GM19467 (cell line): ENCODE measurements at regions not wholly inside any gene's neighbourhood (a gene's known extent, or its start where the extent isn't known, plus 50 kb on each side); places are given as distances from the start of the nearest gene placed in this dataset.

Source experiments
- ATAC-seq: cut with Tn5 transposase; IDR thresholded peaks from one replicate; pipeline ENCODE4 v1.9.1; 2021; ENCODE audit warnings: mild to moderate bottlenecking, moderate library complexity; ENCODE audit not compliant: unreplicated experiment

DNA sequence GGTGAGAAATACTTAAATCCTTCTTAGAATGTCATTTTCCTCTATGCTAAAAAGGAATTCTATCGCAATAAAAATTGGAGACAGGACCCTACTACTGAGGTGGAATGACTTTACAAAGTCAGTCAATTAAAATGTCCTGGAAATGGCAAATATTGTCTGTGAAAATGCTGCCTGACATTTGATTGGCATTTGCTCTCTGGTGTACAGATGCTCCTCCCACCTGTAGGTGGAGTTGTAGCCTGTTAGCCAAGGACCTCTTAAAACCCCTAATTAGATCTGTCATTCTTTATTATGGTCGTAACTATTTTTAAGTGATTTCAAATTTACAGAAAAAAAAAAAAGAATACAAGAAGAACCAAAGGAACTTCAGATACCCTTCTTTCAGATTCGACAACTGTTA, 393.1 kb upstream of the KLHL29 start:
- no peak for ATAC-seq

DNA sequence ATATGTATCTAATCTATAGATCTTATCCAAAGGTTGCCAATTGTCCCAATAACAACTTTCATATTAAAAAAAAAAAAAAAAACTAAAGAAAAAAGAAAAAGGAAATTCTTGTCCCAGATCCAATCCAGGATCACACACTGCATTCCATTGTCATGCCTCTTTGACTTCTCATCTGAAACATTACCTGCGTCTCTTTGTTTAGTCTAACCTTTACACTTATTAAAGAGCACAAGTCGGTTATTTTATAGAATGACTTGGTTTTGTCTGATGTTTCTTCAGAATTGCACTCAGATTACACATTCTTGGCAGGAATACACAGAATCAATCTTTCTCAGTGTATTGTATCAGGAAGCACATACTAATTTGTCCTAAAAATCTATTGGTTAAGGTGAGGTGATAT, 392.5 kb upstream of the KLHL29 start:
- ATAC-seq, result no peak

DNA sequence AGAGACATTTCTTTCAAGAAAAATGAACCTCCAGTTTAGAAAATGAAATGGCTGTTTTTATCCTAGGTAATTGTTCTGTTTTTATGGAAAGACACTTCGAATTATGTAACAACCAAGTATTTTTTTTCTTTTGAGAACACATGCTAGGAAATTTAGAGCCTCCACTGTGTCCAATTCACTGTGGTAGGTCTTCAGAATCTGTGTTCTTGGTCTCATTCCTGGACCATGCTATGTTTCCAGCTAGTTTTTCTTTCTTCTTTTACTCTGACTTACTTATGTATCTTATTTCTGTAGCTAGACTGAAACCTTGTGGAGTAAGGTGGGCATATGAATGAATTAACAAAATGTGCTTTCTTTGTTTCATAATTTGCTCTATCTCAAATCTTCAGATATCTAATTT, 391.7 kb upstream of the KLHL29 start:
- no peak for ATAC-seq

DNA sequence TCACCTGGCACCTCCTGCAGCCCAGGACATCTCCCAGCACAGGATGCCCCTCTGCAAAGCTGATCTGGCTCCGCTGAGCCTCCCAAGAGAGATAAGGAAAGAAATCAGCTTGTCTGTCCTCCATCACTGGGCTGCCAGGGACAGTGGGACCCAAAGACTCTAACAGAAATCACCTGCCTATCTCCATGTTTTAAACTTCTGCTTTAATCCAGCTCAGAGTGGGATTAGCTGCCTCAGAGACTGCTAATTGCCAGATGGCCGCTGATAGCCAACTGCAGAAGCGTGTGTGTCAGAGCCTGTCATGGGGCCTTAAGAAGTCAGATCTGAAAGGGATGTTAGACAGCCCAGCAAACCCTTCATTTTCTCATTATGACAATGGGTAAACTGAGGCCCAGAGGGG, 389.4 kb upstream of the KLHL29 start:
- no peak for ATAC-seq

DNA sequence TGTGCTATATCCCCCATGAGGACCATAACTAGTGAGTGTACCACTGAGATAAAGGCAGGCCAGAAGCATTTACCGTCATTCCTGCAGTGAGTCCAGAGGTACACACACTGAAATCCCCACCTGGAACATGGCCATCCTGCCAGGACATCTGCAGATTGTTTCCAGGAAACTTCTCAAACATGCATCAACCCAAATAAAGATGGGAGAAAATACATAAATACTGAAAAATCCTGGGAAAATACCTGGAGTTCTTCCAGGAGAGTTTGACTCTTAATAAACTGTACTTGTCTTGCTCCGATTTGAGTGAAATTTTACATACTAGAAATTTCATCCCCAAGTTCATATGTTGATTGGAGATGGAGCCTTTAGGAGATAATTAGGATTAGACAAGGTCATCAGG, 388.1 kb upstream of the KLHL29 start:
- ATAC-seq, result no peak

DNA sequence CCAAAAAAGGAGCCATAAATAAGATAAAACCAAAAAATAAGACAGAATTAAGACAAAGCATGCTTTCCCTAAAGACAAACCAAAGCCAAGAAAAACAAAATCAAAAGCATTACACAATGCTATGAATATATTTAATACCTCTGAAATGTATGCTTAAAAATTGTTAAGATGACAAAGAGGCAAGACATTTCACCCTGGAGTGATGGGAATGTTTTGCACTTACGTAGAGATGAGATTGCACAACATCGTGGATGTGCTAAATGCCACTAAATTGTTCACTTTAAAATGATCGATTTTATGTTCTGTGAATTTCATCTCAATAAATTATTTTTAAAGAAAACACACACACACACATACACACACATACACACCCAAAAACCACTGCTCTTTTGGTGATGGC, 386.6 kb upstream of the KLHL29 start:
- no peak for ATAC-seq

DNA sequence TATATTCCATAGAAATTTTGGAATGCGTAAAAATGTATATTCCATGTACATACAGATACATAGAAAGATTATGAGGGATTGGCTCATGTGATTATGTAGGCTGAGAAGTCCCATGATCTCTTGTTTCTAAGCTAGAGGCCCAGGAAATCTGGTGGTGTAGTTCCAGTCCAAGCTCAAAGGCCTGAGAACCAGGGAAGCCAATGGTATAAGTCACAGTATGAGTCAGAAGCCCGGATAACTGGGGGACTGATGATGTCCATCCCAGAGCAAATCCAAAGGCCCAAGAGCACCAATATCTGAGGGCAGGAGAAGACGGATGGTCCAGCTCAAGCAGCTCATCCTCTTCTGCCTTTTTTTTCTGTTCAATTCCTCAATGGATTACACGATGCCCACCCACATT, 385.0 kb upstream of the KLHL29 start:
- ATAC-seq, result no peak

DNA sequence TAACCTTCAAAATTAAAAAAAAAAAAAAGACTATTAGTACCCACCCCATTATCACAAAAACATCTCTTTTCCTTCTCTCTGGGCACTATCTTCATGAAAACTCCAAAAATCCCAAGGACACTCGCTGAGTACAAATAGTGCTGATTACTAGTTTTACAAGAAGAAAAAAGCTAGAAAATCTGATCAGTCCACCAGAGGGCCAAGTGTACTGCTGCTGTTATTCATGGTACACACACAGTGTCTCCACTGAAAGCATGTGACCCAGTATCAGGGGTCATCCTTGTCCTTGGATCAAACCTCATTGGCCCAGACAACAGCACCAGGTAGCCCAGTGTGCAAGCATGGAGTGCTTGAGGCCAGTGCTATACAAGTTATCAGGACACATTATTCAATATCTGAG, 382.7 kb upstream of the KLHL29 start:
- ATAC-seq, result no peak

DNA sequence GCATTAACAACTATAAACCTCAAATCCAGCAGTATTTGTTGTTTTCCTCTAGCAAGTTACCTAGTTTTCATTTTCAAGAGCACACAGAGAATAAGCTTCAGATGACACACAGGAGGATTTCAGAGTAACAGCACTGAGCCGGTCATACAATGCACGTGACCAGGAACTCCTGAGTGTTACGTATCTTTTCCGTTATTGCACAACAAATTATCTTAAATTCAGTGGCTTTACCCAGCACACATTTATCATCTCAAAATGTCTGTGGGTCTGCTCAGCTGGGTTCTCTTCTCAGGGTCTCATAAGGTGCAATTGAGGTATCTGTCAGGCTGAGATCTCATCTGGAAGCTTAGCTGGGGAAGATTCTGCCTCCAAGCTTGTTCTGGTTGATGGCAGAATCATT, 379.5 kb upstream of the KLHL29 start:
- no peak for ATAC-seq

DNA sequence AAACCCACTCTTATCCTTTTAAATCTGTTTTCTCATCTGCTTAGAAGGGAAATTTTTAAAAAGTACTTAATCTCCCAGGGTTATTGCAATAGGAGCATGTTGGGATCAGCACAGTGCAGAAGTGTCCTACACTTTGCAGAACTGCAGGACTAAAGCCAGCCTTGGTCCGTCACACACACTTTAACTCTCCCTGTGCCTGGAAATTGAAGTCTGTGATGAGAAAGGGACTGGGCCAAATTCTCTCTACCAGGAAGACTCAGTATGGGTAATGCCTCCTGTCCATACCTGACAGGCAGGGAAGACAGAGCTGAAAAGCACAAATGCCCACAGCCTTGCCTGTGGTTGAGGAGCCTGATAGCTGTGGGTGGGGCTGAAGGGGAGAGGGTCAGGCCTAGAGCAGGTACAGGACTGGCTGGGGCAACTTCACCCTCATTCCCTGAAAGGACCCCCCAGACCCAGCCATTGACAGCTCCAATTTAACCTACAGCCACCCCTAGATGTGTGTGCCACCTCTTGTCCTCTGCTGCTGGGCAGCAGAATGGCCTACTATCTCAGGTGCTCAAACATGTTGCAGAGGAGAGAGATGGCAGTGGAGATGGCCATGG, 377.2 kb upstream of the KLHL29 start:
- no peak for ATAC-seq

DNA sequence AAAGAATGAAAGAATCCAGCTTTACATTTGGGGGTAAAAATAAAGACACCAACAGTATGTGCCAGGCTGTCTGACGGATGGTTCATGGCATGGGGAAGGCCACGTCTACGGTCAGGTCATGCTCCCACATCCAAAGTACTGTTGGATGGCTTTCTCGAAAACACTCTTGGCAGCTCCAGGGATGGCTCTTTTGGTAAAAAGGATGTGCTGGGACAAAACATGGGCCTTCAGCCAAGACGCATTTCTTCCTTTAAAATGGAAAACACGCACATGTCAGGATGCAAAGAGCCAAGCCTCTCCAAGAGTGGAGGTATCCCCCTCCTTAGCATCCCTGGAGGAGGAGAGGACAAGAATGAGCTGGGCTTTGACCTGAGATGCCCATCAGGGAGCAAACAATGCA, 376.5 kb upstream of the KLHL29 start:
- ATAC-seq, result no peak

DNA sequence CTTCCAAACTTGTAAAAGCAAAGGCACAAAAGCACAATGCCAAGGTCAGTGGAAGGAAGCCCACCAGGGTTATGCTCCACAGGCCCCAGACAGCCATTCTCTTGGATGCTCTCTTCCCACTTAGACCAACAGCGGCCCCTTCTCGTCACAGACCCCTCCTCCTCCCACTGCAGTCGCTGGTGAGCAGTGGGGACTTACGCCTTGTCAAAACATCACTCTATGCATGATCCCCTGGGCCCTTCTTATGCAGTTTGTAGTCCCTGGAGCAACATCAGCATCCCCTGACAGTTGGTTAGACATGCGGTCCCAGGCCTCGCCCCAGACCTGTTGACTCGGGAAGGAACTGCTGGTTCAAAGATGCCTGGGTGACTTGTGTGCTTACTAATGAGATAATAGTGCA, 376.0 kb upstream of the KLHL29 start:
- no peak for ATAC-seq

DNA sequence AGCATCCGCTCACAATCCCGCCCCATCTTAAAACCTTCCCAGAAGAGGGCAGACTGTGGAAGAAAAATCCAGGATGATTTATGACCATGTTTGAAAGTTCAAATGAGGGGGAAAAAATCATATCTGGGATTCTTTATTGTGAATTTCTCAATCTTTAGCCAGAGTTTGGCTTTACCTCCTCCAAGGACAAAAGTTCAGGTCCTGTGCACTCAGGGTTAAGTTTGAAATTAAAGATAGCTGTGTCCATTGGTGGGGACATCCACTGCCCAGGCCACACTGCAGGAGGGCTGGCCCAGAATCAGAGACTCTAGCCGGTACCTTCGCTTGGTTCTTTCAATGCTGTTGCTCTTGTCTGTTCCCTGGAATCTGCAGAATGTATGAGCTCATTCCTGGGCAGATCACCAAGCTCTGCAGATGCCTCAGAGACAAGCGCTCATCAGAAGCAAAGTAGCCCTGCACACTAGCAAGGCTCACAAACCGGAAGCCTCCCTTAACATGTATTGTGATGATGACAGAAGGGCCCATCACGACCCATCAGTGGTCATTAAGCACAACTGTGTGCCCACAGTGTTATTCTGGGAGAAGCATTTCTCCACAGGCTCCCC, 375.3 kb upstream of the KLHL29 start:
- no peak for ATAC-seq

DNA sequence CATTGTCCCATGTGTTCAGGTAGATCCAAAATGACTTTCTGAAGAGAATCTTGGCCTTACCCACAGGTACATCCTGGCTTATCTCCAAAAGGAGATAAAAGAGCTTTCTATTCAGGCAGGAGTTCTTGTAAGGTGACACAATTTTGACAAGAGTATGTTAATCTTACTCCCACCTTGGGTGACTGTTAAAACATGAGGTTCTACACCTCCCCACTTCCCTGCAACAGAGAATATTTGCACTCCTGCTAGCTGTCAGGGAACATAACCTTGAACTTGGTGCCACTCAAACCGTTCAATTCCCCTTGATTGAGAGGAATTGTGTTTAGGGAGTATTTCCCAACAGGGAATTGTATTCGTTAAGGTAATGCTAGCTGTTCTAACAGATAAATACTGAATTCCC, 372.5 kb upstream of the KLHL29 start:
- ATAC-seq, result no peak

DNA sequence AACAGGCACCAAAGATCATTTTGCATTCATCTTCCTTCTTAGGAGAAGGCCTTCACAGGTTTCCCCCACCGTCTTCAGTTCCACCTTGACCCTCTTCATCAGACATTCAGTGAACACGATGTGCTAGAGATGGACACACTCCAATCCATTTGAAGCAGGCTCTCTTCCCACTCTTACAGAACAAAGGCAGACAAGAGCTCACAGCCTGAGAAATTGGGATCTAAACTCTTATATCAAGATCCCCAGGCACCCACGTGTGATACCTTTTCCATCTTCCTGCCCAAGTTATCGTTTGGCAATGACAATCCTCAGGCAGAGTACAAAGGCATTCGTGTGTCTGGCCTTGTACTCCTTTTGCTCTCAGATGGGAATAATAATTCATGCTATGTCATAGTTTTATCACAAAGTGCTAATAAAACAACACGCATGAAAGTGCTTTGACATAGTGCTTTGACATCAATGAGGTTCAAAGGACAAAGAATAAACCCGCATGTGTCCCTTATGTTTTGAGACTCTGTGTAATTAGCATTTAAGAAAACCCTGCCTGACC, 369.3 kb upstream of the KLHL29 start:
- no peak for ATAC-seq

DNA sequence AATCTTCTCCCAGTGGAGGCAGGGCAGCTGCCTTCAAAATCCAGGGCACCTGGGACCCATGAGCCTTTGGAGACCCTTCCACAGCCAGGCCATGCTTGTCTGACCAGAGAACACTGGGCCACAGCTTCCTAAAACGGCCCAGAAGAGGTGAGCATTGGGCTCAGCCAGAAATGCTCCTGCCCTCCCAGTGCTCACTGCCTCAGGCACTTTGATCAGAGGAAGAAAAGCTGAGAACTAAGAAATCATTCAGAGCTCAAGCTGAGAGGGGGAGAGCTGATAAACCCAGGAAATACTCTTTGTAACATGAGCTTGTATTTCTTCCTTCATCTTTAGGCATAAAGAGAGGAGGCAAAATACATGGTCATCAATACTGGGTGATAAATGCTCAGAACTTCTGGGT, 365.5 kb upstream of the KLHL29 start:
- no peak for ATAC-seq

DNA sequence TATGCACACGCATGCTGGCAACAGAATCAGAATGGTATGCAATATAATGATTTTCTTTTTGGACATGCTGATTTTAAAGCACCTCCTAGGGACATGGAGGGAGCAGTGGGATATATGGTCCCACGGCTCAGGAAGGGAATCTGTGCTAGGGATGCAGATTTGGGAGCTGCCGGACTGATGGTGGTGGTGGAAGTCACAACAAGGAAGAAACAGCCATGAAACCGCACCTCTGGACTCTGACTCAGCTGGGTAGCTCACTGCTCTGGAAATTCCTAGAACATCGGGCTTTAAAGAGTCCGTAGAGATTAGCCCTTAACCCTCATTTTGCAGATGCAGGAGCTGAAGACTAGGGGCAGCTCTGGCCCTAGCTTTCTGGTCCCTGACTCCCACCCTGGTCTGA, 364.3 kb upstream of the KLHL29 start:
- ATAC-seq, result no peak

DNA sequence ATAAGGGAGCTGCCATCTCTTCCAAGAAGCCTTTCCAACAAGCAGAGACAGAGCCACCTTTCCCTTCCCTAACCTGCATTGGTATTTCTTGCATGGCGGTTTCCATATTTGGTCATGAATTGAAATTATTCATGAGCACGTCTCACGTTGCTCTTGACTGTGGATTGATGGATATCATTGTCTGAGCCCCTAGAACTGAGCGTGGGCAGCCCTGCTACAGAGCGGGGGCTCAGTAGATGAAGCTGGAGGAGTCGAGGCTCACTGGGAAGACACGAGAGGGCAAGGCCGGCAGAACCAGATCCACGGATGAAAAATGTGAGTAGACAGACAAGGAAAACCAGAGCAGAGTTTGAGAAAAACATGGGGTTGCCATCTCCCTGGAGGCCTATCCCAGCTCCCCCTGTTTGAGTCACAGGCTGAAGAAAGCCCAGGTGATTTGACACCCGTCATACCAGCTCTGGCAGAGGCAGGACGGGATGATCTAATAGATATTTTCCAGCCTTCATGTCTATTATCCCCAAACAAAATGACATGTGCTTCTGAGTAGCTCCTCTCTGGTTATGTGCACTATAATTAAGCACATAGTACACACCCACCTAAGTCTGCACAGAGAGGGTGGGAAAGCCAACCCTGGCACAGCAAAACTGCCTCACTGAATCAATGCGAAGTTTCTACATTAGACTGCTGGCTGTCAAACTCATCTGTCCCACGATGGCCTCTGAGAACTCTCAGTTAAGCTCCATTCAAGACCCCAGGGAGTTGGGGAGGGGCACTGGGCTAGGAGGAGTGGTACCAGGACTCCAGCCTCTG, 363.5 kb upstream of the KLHL29 start:
- no peak for ATAC-seq

DNA sequence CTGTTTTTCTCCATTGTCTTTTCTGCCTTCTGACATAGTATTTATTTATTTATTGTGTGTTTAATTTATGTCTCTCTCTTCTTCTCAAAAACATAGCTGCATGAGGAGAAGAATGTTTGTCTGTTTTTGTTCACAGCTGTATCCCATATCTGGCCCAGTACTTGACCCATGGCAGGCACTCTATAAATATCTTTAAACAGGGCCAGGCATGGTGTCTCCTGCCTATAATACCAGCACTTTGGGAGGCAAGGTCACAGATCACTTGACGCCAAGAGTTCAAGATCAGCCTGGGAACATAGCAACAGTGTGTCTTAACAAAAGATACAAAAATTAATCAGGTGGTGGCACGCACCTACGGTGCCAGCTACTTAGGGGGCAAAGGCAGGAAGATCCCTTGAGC, 361.3 kb upstream of the KLHL29 start:
- no peak for ATAC-seq

DNA sequence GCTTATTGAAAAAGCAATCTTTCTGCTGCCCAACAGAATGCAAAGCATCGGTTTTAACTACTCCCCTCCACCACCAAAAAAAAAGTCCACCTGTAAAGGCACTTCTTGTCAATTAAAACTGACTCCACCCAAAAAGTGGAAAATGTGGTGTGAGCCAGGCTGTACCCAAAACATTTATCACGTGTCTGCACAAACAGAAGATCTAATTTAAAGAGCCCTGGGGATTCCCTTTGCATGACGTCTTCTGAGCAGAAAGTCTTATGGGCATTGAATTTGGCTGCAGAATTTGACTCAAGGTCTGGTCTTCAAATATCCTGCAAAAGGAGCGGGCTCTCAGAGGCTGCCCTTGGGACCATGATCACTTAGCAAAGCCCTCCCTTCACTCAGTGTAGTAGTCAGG, 358.3 kb upstream of the KLHL29 start:
- no peak for ATAC-seq

DNA sequence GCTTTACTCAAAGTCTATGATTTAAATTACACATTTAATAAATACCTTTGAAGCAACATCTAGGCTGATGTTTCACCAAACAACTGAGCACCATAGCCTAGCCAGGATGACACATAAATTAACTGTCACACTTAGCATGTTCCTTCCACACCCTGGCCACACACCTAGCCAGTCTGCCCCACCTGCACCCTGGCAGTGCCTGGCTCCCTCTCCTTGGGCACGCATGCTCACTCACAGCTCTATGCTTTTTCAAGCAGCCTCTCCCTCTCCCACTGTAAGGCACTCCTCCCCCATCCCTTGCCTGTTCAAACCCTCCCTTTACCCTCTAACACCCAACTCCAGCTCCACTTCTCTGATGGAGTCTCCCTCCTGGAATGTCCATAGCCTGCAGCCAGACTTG, 357.6 kb upstream of the KLHL29 start:
- ATAC-seq, result no peak

DNA sequence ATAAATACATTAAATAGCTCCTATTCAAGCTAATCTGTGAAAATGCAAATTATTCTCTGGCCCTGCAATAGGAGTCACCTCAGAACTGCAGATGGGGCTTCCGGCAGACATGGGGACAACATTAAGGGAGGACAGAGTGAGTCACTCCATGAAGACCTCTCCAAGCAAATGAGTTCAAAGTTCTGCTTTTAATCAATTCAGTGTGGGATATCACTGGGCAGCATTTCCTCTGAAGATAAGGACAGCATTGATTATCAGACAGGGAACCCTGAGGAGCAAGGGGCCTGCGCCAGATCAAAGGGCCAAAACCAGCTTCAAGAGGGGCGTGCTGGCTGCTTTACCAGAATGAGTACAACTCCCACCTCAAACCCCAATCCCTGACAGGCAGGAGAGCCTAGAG, 356.9 kb upstream of the KLHL29 start:
- ATAC-seq, result no peak
